H9 (cell line): ENCODE measurements at regions not wholly inside any gene's neighbourhood (a gene's known extent, or its start where the extent isn't known, plus 50 kb on each side); places are given as distances from the start of the nearest gene placed in this dataset.

ENCODE experiments used
- DNase-seq: peaks from one replicate; pipeline ENCODE4 v3.0.0-alpha.2; 2017
- H2AFZ ChIP-seq: one replicate; pipeline ENCODE4 v1.6.1; 2013; ENCODE audit warnings: mild to moderate bottlenecking, low read length, control low read depth, moderate library complexity
- H2AK5ac ChIP-seq: 2 replicates; pipeline ENCODE4 v1.6.1; 2013; ENCODE audit warnings: low read length, control low read depth, mixed read lengths; ENCODE audit not compliant: insufficient read length
- H2BK120ac ChIP-seq: one replicate; pipeline ENCODE4 v1.6.1; 2013; ENCODE audit warnings: low read depth, mild to moderate bottlenecking, low read length, control low read depth, inconsistent platforms; ENCODE audit not compliant: poor library complexity, severe bottlenecking
- H2BK12ac ChIP-seq: 2 replicates; pipeline ENCODE4 v1.6.1; 2013; ENCODE audit warnings: low read length, control low read depth, mixed read lengths, low read depth; ENCODE audit not compliant: insufficient read length
- H2BK15ac ChIP-seq: 2 replicates; pipeline ENCODE4 v1.6.1; 2013; ENCODE audit warnings: low read depth, low read length, control low read depth
- H2BK20ac ChIP-seq: one replicate; pipeline ENCODE4 v1.6.1; 2013; ENCODE audit warnings: low read depth, mild to moderate bottlenecking, low read length, control low read depth, inconsistent platforms; ENCODE audit not compliant: poor library complexity, severe bottlenecking
- H2BK5ac ChIP-seq: 2 replicates; pipeline ENCODE4 v1.6.1; 2013; ENCODE audit warnings: low read length, control low read depth, mixed read lengths; ENCODE audit not compliant: insufficient read length
- H3K14ac ChIP-seq: 2 replicates; pipeline ENCODE4 v1.6.1; 2013; ENCODE audit warnings: low read length, control low read depth; ENCODE audit not compliant: insufficient read depth
- H3K18ac ChIP-seq: 2 replicates; pipeline ENCODE4 v1.6.1; 2013; ENCODE audit warnings: low read depth, mild to moderate bottlenecking, mixed read lengths, low read length, control low read depth; ENCODE audit not compliant: insufficient read length
- H3K23ac ChIP-seq: 2 replicates; pipeline ENCODE4 v1.6.1; 2013; ENCODE audit warnings: low read length, control low read depth, mixed read lengths, low read depth; ENCODE audit not compliant: insufficient read length
- H3K23me2 ChIP-seq: 2 replicates; pipeline ENCODE4 v1.6.1; 2013; ENCODE audit warnings: low read depth, mild to moderate bottlenecking, mixed read lengths, low read length, control low read depth; ENCODE audit not compliant: insufficient read length, poor library complexity, severe bottlenecking
- H3K27ac ChIP-seq: 2 replicates; pipeline ENCODE4 v1.5.1; 2013; ENCODE audit warnings: low read length, control low read depth, mixed read lengths, low read depth; ENCODE audit not compliant: insufficient read length
- H3K27me3 ChIP-seq: 2 replicates; pipeline ENCODE4 v1.6.1; 2013; ENCODE audit warnings: low read length, control low read depth, inconsistent platforms; ENCODE audit not compliant: insufficient read depth
- H3K4ac ChIP-seq: 2 replicates; pipeline ENCODE4 v1.6.1; 2013; ENCODE audit warnings: low read depth, mild to moderate bottlenecking, control low read depth, inconsistent platforms, low read length, moderate library complexity
- H3K4me1 ChIP-seq: 2 replicates; pipeline ENCODE4 v1.6.1; 2013; ENCODE audit warnings: low read length, control low read depth, inconsistent platforms; ENCODE audit not compliant: insufficient read depth
- H3K4me2 ChIP-seq: 2 replicates; pipeline ENCODE4 v1.6.1; 2013; ENCODE audit warnings: low read length, control low read depth, mixed read lengths; ENCODE audit not compliant: insufficient read length, insufficient read depth
- H3K56ac ChIP-seq: 2 replicates; pipeline ENCODE4 v1.6.1; 2013; ENCODE audit warnings: low read depth, mild to moderate bottlenecking, mixed read lengths, low read length, control low read depth; ENCODE audit not compliant: insufficient read length
- H3K79me1 ChIP-seq: 2 replicates; pipeline ENCODE4 v1.6.1; 2013; ENCODE audit warnings: low read depth, mild to moderate bottlenecking, moderate library complexity, low read length, control low read depth, inconsistent platforms; ENCODE audit not compliant: insufficient read depth, poor library complexity, severe bottlenecking
- H3K79me2 ChIP-seq: 2 replicates; pipeline ENCODE4 v1.6.1; 2013; ENCODE audit warnings: low read length, control low read depth, inconsistent platforms; ENCODE audit not compliant: insufficient read depth
- H3K9ac ChIP-seq: 2 replicates; pipeline ENCODE4 v1.6.1; 2013; ENCODE audit warnings: low read length, control low read depth, mixed read lengths; ENCODE audit not compliant: insufficient read length; ENCODE audit errors: extremely low read depth
- H3K9me3 ChIP-seq: one replicate; pipeline ENCODE4 v1.6.1; 2013; ENCODE audit warnings: low read depth, low read length, inconsistent platforms; ENCODE audit not compliant: control insufficient read depth
- H3T11ph ChIP-seq: one replicate; pipeline ENCODE4 v1.6.1; 2013; ENCODE audit warnings: mild to moderate bottlenecking, low read length, control low read depth, inconsistent platforms
- H4K20me1 ChIP-seq: one replicate; pipeline ENCODE4 v1.6.1; 2013; ENCODE audit not compliant: control insufficient read depth, insufficient read length, insufficient read depth
- H4K5ac ChIP-seq: 2 replicates; pipeline ENCODE4 v1.6.1; 2013; ENCODE audit warnings: low read depth, mild to moderate bottlenecking, mixed read lengths, low read length, control low read depth; ENCODE audit not compliant: insufficient read length
- H4K8ac ChIP-seq: replicated peaks from 2 replicates; pipeline ENCODE4 v1.6.1; 2013; ENCODE audit warnings: low read length, control low read depth, mixed read lengths, low read depth; ENCODE audit not compliant: insufficient read length
- H4K91ac ChIP-seq: 2 replicates; pipeline ENCODE4 v1.6.1; 2013; ENCODE audit warnings: low read depth, mild to moderate bottlenecking, moderate library complexity, mixed read lengths, low read length, control low read depth; ENCODE audit not compliant: insufficient read length
- H3K27ac Mint-ChIP-seq, 3 experiments: 2 replicates in 2 of 3; 3 replicates in 1 of 3; pipeline ENCODE4 v1.8.0; 2020 to 2021; ENCODE audit warnings: mixed read lengths in 3 of 3, mild to moderate bottlenecking in 1 of 3, moderate library complexity in 1 of 3
- H3K27me3 Mint-ChIP-seq: 2 replicates; pipeline ENCODE4 v1.8.0; 2021; ENCODE audit warnings: low read depth, mild to moderate bottlenecking, moderate library complexity, mixed read lengths
- H3K36me3 Mint-ChIP-seq, 3 experiments: 2 replicates in 2 of 3; 3 replicates in 1 of 3; pipeline ENCODE4 v1.8.0; 2020 to 2021; ENCODE audit warnings: low read depth in 3 of 3, mixed read lengths in 3 of 3; ENCODE audit not compliant: insufficient read depth in 1 of 3
- H3K4me1 Mint-ChIP-seq, 2 experiments: 2 replicates each; pipeline ENCODE4 v1.8.0; 2020; ENCODE audit warnings: mixed read lengths in 2 of 2
- H3K4me3 Mint-ChIP-seq, 2 experiments: 2 replicates in 1 of 2; 3 replicates in 1 of 2; pipeline ENCODE4 v1.8.0; 2020 to 2021; ENCODE audit warnings: mild to moderate bottlenecking in 2 of 2, mixed read lengths in 2 of 2, moderate library complexity in 1 of 2
- H3K9me3 Mint-ChIP-seq, 2 experiments: 2 replicates in 1 of 2; 3 replicates in 1 of 2; pipeline ENCODE4 v1.8.0; 2020; ENCODE audit warnings: mild to moderate bottlenecking in 2 of 2, mixed read lengths in 2 of 2, moderate library complexity in 1 of 2
- CTCF ChIP-seq: fragments of 200-600 bp; sonication (generic); conservative IDR thresholded peaks from 3 replicates; pipeline ENCODE4 v1.8.0; 2021; ENCODE audit warnings: antibody characterized with exemption, mild to moderate bottlenecking
- WGBS: extraction: QIAGEN DNeasy Blood & Tissue Kit; methylation state at CpG from one replicate; pipeline ENCODE4 v1.1.7; 2013; ENCODE audit warnings: missing lambda C conversion rate, low lambda C conversion rate, mixed read lengths; ENCODE audit not compliant: insufficient read length; ENCODE audit errors: extremely low coverage; 5-methylcytosine and 5-hydroxymethylcytosine counted together

GRCh38 chr6:113437566-113437965 lies 419.6 kb upstream of the MARCKS start:
- Histone ChIP-seq H3T11ph (no peak overlapping the region), H3K56ac (no peak overlapping the region), H2BK120ac (no peak overlapping the region), H2AK5ac (no peak overlapping the region), H2BK15ac (no peak overlapping the region), H3K14ac (no peak overlapping the region), H2BK12ac (no peak overlapping the region), H2BK5ac (no peak overlapping the region), H4K20me1 (no peaks in the 10 kb centered on the region), H3K79me1 (no peaks in the 10 kb centered on the region), H4K8ac (no peak overlapping the region), H4K91ac (no peak overlapping the region), H3K27ac (no peak overlapping the region), H3K23ac (no peak overlapping the region), H3K4ac (no peak overlapping the region), H3K9me3 (no peaks in the 10 kb centered on the region), H2AFZ (no peak overlapping the region), H3K4me1 (no peaks in the 10 kb centered on the region), H3K79me2 (no peaks in the 10 kb centered on the region), H4K5ac (no peak overlapping the region), H2BK20ac (no peak overlapping the region), H3K4me2 (no peak overlapping the region), H3K18ac (no peak overlapping the region), H3K9ac (no peak overlapping the region), H3K27me3 (no peaks in the 10 kb centered on the region), H3K23me2 (no peaks in the 10 kb centered on the region)
- WGBS = no CpG with 5 or more reads among the region's 3 CpGs
- DNase-seq = no peak
- 0 out of 3 replicates have a peak, but pooled peaks have one; percentile 12 for TF ChIP-seq CTCF
- no peaks in the 10 kb centered on the region for H3K36me3 Mint-ChIP-seq
- no peaks in the 10 kb centered on the region for H3K9me3 Mint-ChIP-seq
- H3K27ac Mint-ChIP-seq = no peak overlapping the region
- no peaks in the 10 kb centered on the region; the same call in 1 of the 2 replicates for H3K27me3 Mint-ChIP-seq
- peaks cover 2 to 4% of the 10 kb centered on the region in 2 experiments; a peak in 2 of 4 replicates for H3K4me1 Mint-ChIP-seq
- no peak overlapping the region for H3K4me3 Mint-ChIP-seq
